ENCODE measurements at regions not wholly inside any gene's neighbourhood (a gene's known extent, or its start where the extent isn't known, plus 50 kb on each side); places are given as distances from the start of the nearest gene placed in this dataset.

DNA sequence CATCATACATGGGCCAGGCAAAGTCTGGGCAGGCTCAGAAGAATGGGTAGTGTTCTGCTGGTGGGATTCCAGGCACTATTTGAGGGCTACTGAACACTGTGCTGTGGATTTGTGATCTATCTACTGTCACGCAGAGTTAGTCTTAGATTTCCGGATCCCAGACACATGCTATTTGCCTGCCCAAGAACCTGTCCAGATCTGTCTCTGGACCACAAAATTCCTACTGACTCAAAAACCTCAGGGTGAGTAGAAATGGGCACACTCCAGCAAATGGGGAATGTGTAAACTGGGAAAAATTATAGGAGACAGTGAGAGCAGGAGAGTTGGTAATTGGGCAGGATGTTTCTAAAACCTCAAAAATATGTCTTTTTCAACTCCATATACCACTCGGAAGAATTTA lies 129.9 kb downstream of the GALC start:
- no peaks in the 10 kb centered on the region for H3K36me3 ChIP-seq
- no peaks in the 10 kb centered on the region for H3K4me1 ChIP-seq
- no peaks in the 10 kb centered on the region for H4K20me1 ChIP-seq
- no peaks in the 10 kb centered on the region for H3K27me3 ChIP-seq
- H3K9me3 ChIP-seq = no peaks in the 10 kb centered on the region
- TF ChIP-seq Cebpa-rat (IDR thresholded peaks at IDR 0.05) = no peak
- no peak overlapping the region for H3K27ac ChIP-seq
- no peak overlapping the region for H3K9ac ChIP-seq
- no peak overlapping the region for H3K4me3 ChIP-seq
- no peak overlapping the region for H3K4me2 ChIP-seq

DNA sequence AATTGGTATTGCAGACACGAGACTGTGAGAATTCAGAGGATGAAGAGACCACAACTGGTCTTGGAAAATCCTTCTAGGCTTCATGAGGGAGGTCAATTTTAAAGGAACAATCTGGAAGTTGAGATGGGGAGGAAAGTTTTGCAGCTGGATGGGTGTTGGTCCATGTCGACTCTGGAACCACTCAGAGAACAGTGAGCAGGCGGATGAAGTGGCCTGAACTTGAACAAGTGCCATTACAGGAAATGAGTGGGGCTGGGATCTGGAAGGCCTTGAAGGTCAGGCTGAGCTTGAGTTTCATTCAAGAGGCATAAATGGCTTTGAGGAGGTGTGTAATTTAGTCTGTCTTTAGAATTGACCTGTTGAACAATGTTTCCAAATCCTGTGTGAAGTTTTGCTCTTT lies 140.9 kb downstream of the GALC start:
- H3K4me2 ChIP-seq = no peak overlapping the region
- no peaks in the 10 kb centered on the region for H3K4me1 ChIP-seq
- H3K27me3 ChIP-seq = no peaks in the 10 kb centered on the region; the same call in 1 of the 2 replicates
- no peaks in the 10 kb centered on the region for H4K20me1 ChIP-seq
- no peak overlapping the region for H3K4me3 ChIP-seq
- no peak for TF ChIP-seq Cebpa-rat (IDR thresholded peaks at IDR 0.05)
- H3K36me3 ChIP-seq = no peaks in the 10 kb centered on the region
- no peaks in the 10 kb centered on the region for H3K9me3 ChIP-seq
- no peak overlapping the region for H3K27ac ChIP-seq
- H3K9ac ChIP-seq = no peak overlapping the region

DNA sequence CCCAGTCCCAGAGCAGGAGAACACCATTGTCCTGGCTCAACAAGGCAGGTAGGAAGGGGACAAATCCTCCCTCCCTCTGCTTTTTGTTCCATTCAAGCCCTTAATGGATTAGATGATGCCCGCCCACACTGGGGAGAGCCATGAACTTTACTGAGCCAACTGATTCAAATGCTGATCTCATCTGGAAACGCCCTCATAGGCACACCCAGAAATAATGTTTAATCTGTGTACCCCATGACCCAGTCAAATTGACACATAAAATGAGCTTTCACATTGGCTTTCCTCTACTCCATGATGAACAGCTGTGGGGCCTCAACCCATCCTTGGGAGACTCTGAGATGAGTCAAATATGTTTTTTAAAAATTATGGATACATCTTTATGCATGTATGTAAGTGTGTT lies 141.8 kb downstream of the GALC start:
- H3K27ac ChIP-seq = no peak overlapping the region
- no peaks in the 10 kb centered on the region for H3K4me1 ChIP-seq
- H3K9ac ChIP-seq = no peak overlapping the region
- TF ChIP-seq Cebpa-rat (IDR thresholded peaks at IDR 0.05) = no peak
- H4K20me1 ChIP-seq = no peaks in the 10 kb centered on the region
- no peak overlapping the region for H3K4me2 ChIP-seq
- no peaks in the 10 kb centered on the region for H3K9me3 ChIP-seq
- H3K27me3 ChIP-seq = no peaks in the 10 kb centered on the region; the same call in 1 of the 2 replicates
- no peaks in the 10 kb centered on the region for H3K36me3 ChIP-seq
- H3K4me3 ChIP-seq = no peak overlapping the region

DNA sequence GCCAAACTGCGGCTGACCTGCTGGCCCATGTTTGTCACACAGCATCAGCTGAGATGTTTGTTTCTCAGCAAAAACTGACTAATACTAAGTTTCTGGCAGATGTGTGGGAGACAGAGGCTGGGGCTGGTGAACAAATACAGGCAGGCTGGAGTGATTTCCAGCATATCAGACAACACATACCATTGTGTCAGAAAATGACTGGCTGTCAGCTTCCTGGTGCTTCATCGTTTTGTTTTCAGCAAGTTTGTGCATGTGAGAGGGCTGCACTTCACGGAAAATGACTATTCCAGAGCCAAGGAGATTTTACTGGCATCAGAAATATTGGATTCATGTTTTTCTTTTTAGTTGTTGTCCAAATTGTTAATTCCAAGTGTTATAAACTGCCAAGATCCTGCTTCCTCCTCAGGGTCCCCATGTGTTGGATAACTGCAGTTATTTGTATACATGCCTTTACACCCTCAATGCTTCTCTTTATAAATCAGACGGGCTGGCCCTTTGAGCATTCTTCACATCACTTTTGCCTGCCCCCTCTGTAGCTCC lies 145.7 kb downstream of the GALC start:
- Histone ChIP-seq H3K4me2 (no peak overlapping the region), H4K20me1 (no peaks in the 10 kb centered on the region), H3K9me3 (no peaks in the 10 kb centered on the region), H3K9ac (no peak overlapping the region), H3K4me1 (no peaks in the 10 kb centered on the region), H3K27me3 (no peaks in the 10 kb centered on the region; the same call in 1 of the 2 replicates), H3K36me3 (no peaks in the 10 kb centered on the region), H3K4me3 (no peak overlapping the region), H3K27ac (no peak overlapping the region)
- TF ChIP-seq Cebpa-rat (IDR thresholded peaks at IDR 0.05) = no peak

DNA sequence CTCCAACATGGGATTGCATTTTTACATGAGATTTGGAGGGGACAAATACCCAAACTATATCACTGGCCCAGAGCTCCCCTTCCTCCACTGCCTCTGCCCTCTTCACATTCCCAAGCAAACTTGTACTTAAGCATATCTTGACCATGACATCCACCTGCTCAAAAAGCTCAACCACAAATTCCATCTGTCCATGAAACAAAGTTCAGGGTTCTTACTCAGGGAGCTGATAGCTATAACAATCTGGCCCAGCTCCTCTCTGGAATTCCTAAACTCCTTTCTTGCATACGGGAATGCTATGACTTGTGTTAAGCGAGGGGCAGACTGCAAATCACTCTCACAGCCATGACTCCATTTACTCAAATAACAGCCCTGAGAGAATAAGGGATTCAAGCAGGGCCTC lies 152.1 kb downstream of the GALC start:
- no peak overlapping the region for H3K27ac ChIP-seq
- H3K9ac ChIP-seq = no peak overlapping the region
- no peaks in the 10 kb centered on the region for H3K27me3 ChIP-seq
- no peaks in the 10 kb centered on the region for H4K20me1 ChIP-seq
- H3K36me3 ChIP-seq = no peaks in the 10 kb centered on the region
- H3K4me1 ChIP-seq = no peaks in the 10 kb centered on the region
- H3K4me3 ChIP-seq = no peak overlapping the region
- H3K4me2 ChIP-seq = no peak overlapping the region
- no peak for TF ChIP-seq Cebpa-rat (IDR thresholded peaks at IDR 0.05)
- no peaks in the 10 kb centered on the region for H3K9me3 ChIP-seq

DNA sequence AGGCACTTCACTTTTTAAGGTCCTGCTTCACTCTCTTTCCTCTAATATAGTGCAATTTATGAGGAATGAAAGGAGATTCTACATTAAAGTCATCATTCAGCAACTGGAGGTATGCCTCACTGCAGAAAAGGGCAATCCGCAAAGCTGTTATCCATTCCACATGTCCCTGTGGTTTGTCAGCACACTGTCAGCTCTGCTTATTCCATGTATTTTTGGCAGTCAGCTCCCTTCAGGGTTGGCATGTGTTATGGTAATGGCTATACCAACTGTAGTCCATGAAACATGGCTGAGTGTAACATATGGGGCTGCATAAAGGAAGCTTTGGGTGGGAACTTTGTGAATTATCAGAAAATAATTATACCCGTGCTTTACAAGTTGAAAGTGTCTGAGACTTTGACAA lies 154.1 kb downstream of the GALC start:
- H3K4me2 ChIP-seq = no peak overlapping the region
- no peaks in the 10 kb centered on the region for H3K27me3 ChIP-seq
- no peak for TF ChIP-seq Cebpa-rat (IDR thresholded peaks at IDR 0.05)
- H3K4me3 ChIP-seq = no peak overlapping the region
- H4K20me1 ChIP-seq = no peaks in the 10 kb centered on the region
- H3K9me3 ChIP-seq = no peaks in the 10 kb centered on the region
- no peak overlapping the region for H3K9ac ChIP-seq
- H3K36me3 ChIP-seq = no peaks in the 10 kb centered on the region
- no peak overlapping the region for H3K27ac ChIP-seq
- H3K4me1 ChIP-seq = no peaks in the 10 kb centered on the region

DNA sequence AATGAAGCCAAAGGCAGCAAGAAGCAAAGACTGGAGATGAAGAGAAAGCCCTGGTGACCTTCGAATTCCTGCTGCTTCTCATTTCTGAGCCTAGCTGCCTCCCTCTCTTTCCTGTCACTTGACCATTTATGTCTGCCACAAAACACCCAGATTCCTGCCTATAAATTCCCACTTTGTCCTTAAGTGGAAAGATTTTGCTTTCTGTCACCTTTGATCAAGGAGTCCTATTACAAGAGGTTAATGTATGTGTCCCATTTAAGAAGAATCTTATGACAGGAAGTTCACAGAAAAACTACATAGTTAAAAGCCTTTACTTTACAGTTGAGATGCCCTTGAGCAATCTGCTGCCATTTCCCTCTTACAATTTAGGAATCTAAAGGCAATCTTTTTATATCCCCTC lies 155.7 kb downstream of the GALC start:
- Histone ChIP-seq H3K4me2 (no peak overlapping the region), H3K4me3 (no peak overlapping the region), H3K4me1 (no peaks in the 10 kb centered on the region), H3K27ac (no peak overlapping the region), H3K27me3 (no peaks in the 10 kb centered on the region), H3K9me3 (no peaks in the 10 kb centered on the region), H3K36me3 (no peaks in the 10 kb centered on the region), H4K20me1 (no peaks in the 10 kb centered on the region), H3K9ac (no peak overlapping the region)
- TF ChIP-seq Cebpa-rat (IDR thresholded peaks at IDR 0.05) = no peak

DNA sequence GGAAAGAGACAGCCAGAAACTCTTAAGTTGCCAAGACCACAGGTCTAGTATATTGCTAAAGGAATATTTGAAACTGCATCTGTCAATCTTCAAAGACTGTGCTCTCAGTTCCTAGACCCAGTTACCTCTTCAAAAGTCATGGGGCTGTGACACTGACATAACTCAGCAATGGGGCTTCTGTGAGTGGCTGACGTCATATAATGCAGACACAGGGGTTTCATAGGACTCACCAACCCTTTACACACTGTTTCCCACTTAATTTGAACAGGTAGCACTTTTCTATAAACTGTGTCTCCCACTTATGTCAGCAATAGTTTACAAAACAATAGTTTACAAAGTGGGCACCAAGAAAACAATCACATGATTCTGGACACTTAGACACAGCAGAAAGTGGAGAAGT lies 158.4 kb downstream of the GALC start:
- no peak overlapping the region for H3K27ac ChIP-seq
- no peaks in the 10 kb centered on the region for H3K27me3 ChIP-seq
- H3K9ac ChIP-seq = no peak overlapping the region
- H3K9me3 ChIP-seq = no peaks in the 10 kb centered on the region
- no peaks in the 10 kb centered on the region for H3K4me1 ChIP-seq
- no peak overlapping the region for H3K4me2 ChIP-seq
- TF ChIP-seq Cebpa-rat (IDR thresholded peaks at IDR 0.05) = no peak
- no peaks in the 10 kb centered on the region for H3K36me3 ChIP-seq
- H3K4me3 ChIP-seq = no peak overlapping the region
- no peaks in the 10 kb centered on the region for H4K20me1 ChIP-seq

DNA sequence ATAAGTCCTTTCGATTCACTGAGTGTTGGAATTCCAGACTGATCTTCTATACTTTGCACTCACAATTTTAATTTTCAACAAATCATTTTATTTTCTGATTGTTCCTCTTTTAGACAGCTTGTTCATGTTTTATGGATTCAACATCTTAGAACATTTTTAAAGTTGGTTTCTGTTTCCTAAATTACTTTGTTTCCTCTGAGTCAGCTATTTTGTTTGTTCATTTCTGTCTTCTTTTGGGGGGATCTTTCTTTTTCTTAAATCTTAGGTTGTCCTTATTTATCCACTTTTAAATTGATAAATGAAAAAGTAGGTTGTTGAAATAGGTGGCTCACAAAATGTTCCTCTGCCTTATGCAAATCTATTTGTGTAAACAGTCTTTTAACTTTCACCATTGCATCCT lies 160.0 kb downstream of the GALC start:
- Histone ChIP-seq H3K4me3 (no peak overlapping the region), H3K9ac (no peak overlapping the region), H3K36me3 (no peaks in the 10 kb centered on the region), H3K9me3 (no peaks in the 10 kb centered on the region), H3K27me3 (no peaks in the 10 kb centered on the region), H3K4me2 (no peak overlapping the region), H3K4me1 (no peaks in the 10 kb centered on the region), H4K20me1 (no peaks in the 10 kb centered on the region), H3K27ac (no peak overlapping the region)
- TF ChIP-seq Cebpa-rat (IDR thresholded peaks at IDR 0.05) = no peak

DNA sequence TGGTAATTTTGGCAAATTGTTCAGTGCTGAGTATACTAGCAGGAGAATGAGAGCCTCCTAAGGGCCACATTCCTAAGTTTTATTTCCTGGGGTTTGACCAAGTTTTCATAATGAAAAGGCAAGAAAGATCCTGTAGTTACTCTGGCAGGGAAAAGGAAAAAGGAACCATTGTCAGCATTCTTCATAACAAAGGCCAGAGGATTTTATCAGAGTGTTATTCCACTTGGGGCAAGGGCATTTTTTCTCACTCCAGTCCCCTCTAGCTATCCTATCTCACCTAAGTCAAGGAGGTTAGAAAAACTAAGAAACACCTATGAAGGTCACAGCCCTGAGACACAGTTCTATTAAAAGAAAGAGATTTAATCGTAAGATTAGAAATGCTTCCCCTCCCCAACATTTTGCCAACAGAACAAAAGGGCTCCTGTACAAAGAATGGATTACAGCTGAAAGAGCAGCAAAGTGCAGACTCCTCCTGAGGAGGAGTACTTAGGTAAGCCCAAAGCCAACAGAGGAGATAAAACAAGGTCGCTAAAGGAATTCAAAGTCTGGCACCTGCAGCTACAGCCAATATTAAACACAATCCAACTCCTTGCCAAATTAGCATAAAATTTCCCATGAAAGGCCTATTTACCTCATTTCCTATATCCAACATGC lies 162.4 kb downstream of the GALC start:
- H3K27me3 ChIP-seq = no peaks in the 10 kb centered on the region
- no peaks in the 10 kb centered on the region for H3K9me3 ChIP-seq
- H3K4me2 ChIP-seq = no peak overlapping the region
- no peak overlapping the region for H3K4me3 ChIP-seq
- H3K9ac ChIP-seq = no peak overlapping the region
- no peak for TF ChIP-seq Cebpa-rat (IDR thresholded peaks at IDR 0.05)
- no peaks in the 10 kb centered on the region for H4K20me1 ChIP-seq
- H3K4me1 ChIP-seq = no peaks in the 10 kb centered on the region
- H3K27ac ChIP-seq = no peak overlapping the region
- H3K36me3 ChIP-seq = no peaks in the 10 kb centered on the region

DNA sequence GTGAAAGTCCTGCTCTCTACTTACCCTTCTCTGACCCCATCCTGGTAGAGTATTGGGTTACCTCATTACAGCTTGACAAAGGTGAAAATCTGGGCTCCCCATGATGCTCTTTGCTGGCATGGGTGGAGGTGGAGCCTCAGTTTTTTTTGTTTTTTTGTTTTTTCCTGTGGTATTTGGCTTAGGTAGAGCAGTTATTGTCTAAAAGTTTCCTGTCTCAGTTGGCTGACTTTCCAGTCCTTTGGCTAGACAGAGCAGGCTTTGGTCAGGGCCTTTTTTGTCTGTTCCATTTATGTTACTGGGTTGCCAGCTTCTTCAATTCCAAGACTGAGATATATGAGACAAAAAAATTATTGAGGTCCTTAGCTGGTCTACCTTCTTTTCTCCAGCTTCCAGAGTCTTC lies 163.4 kb downstream of the GALC start:
- no peaks in the 10 kb centered on the region for H3K27me3 ChIP-seq
- no peaks in the 10 kb centered on the region for H4K20me1 ChIP-seq
- H3K4me2 ChIP-seq = no peak overlapping the region
- H3K27ac ChIP-seq = no peak overlapping the region
- no peak overlapping the region for H3K4me3 ChIP-seq
- H3K36me3 ChIP-seq = no peaks in the 10 kb centered on the region
- no peaks in the 10 kb centered on the region for H3K9me3 ChIP-seq
- TF ChIP-seq Cebpa-rat (IDR thresholded peaks at IDR 0.05) = no peak
- no peaks in the 10 kb centered on the region for H3K4me1 ChIP-seq
- H3K9ac ChIP-seq = no peak overlapping the region

Data from BLaER1 (cell line).